Neural progenitor cell (in vitro differentiated cells): ENCODE measurements at regions not wholly inside any gene's neighbourhood (a gene's known extent, or its start where the extent isn't known, plus 50 kb on each side); places are given as distances from the start of the nearest gene placed in this dataset.

Source experiments
- CTCF ChIP-seq: fragments of 200-600 bp; sonication (generic); IDR thresholded peaks from 2 replicates; pipeline ENCODE4 v1.5.1; 2017; ENCODE audit warnings: antibody characterized with exemption, mild to moderate bottlenecking
- EZH2 ChIP-seq: fragments of 200-600 bp; sonication (generic); IDR thresholded peaks from 2 replicates; pipeline ENCODE4 v1.6.1; 2017; ENCODE audit warnings: antibody characterized with exemption, mild to moderate bottlenecking, moderate library complexity

GRCh38 chr1:184888505-184888904 lies 85.8 kb downstream of the NIBAN1 start:
- no peak for TF ChIP-seq CTCF
- TF ChIP-seq EZH2: no peak
